ENCODE measurements at regions not wholly inside any gene's neighbourhood (a gene's known extent, or its start where the extent isn't known, plus 50 kb on each side); places are given as distances from the start of the nearest gene placed in this dataset.

GRCh38 chr5:114179134-114179533 lies 182.7 kb upstream of the KCNN2 start:
- TF ChIP-seq CTCF (IDR thresholded peaks at IDR 0.05) (no peak), SIN3A (IDR thresholded peaks at IDR 0.05; ENCODE audit: borderline replicate concordance, insufficient read depth, low read depth, low read length) (no peak), TCF7L2 (IDR thresholded peaks at IDR 0.05; ENCODE audit: low read depth, low read length) (no peak), POLR2AphosphoS5 (IDR thresholded peaks at IDR 0.05; ENCODE audit: low read depth, low read length) (no peak)
- TF ChIP-seq, protein P1, sequence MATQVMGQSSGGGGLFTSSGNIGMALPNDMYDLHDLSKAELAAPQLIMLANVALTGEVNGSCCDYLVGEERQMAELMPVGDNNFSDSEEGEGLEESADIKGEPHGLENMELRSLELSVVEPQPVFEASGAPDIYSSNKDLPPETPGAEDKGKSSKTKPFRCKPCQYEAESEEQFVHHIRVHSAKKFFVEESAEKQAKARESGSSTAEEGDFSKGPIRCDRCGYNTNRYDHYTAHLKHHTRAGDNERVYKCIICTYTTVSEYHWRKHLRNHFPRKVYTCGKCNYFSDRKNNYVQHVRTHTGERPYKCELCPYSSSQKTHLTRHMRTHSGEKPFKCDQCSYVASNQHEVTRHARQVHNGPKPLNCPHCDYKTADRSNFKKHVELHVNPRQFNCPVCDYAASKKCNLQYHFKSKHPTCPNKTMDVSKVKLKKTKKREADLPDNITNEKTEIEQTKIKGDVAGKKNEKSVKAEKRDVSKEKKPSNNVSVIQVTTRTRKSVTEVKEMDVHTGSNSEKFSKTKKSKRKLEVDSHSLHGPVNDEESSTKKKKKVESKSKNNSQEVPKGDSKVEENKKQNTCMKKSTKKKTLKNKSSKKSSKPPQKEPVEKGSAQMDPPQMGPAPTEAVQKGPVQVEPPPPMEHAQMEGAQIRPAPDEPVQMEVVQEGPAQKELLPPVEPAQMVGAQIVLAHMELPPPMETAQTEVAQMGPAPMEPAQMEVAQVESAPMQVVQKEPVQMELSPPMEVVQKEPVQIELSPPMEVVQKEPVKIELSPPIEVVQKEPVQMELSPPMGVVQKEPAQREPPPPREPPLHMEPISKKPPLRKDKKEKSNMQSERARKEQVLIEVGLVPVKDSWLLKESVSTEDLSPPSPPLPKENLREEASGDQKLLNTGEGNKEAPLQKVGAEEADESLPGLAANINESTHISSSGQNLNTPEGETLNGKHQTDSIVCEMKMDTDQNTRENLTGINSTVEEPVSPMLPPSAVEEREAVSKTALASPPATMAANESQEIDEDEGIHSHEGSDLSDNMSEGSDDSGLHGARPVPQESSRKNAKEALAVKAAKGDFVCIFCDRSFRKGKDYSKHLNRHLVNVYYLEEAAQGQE (IDR thresholded peaks at IDR 0.05; ENCODE audit: insufficient read depth in 1 of 2, low read depth in 2 of 2, low read length in 1 of 2) = no peak

Data from Panc1 (cell line).